ENCODE measurements at regions not wholly inside any gene's neighbourhood (a gene's known extent, or its start where the extent isn't known, plus 50 kb on each side); places are given as distances from the start of the nearest gene placed in this dataset.
"Not testable (repeated sequence)": the region's sequence is repeated elsewhere in the genome, so short reads cannot be mapped to it uniquely, and the experiment has no call there.

DNA sequence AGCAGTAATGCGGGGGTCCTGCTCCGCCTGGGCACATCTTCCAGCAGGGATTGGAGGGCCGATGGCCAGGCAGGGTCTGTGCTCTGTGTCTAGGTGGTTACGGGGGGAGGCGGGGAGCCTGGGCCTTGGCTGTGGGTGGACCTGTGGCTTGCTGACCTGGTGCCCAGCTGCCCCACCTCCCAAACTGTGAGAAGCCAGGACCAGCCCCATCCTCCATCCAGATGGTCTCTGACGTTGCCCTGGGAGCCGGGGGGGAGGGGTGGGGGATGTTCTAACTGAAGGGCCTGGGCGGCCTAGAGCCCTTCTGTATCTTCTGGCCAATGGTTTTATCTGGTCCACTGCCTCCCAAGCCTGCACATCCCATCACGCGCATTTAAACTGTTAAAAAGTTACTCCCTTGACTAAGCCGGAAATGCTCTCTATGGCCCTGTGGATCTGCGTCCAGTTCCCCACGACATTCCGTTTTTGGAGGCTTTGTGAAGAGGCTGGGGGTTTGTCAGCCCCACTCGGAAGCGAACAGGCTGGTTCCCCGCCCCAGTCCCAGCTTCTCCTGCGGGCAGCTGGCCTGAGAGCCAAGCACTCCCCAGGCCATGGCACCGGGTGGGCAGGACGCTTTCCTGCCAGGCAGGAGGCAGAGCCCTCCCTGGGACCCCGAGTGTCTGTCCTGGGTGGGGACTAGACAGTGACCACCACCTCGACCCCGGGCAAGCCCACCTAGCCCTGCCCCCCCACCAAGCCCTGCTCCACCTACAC lies 143.6 kb downstream of the IGLL1 start:
- not testable (repeated sequence) for DNase-seq

- not testable (repeated sequence) for DNase-seq
These were observed 144.9 kb downstream of the IGLL1 start for GRCh38 chr22:23435186-23435585.

- DNase-seq = not testable (repeated sequence)
These were observed 145.8 kb downstream of the IGLL1 start for GRCh38 chr22:23434198-23434830.

- peak; percentile 52 for DNase-seq
These were observed 146.7 kb downstream of the IGLL1 start for GRCh38 chr22:23433127-23434005.

GRCh38 chr22:23432719-23433118 lies 147.4 kb downstream of the IGLL1 start:
- DNase-seq = not testable (repeated sequence)

- DNase-seq = no peak
These were observed 148.6 kb downstream of the IGLL1 start for GRCh38 chr22:23431337-23432072.

- DNase-seq = not testable (repeated sequence)
These were observed 155.5 kb downstream of the IGLL1 start for GRCh38 chr22:23424551-23425068.

- no peak for DNase-seq
These were observed 156.1 kb downstream of the IGLL1 start for GRCh38 chr22:23424031-23424430.

GRCh38 chr22:23422281-23422680 lies 157.8 kb downstream of the IGLL1 start:
- not testable (repeated sequence) for DNase-seq

GRCh38 chr22:23421300-23421699 lies 158.8 kb downstream of the IGLL1 start:
- DNase-seq = not testable (repeated sequence)

- DNase-seq = no peak
These were observed 160.2 kb downstream of the IGLL1 start for GRCh38 chr22:23419931-23420330.

GRCh38 chr22:23419171-23419570 lies 160.9 kb downstream of the IGLL1 start:
- DNase-seq = no peak

GRCh38 chr22:23418159-23418788 lies 161.8 kb downstream of the IGLL1 start:
- DNase-seq = no peak

DNA sequence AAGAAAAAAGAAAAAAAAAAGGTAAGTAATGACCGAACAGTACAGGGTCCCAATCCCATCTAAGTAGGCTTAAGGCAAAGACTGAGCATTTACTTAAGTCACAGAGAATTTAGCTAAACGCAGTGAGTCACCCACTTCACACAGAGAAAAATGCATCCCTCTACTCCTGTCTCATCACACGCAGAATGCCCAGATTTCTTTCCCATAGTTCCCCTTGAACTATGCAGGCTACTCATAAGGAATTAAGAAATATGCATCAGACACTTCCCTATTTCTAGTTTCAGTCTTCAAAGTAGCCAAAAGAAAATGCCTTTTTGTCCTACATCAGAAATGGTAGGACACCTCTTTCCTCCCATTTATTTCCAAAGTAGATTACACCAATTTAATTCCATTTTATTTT lies 162.8 kb downstream of the IGLL1 start:
- not testable (repeated sequence) for DNase-seq

- not testable (repeated sequence) for DNase-seq
These were observed 163.9 kb downstream of the IGLL1 start for GRCh38 chr22:23416169-23416690.

- no peak for DNase-seq
These were observed 164.6 kb downstream of the IGLL1 start for GRCh38 chr22:23415490-23415851.

GRCh38 chr22:23414727-23415489 lies 165.2 kb downstream of the IGLL1 start:
- no peak for DNase-seq

GRCh38 chr22:23411739-23412138 lies 168.4 kb downstream of the IGLL1 start:
- no peak for DNase-seq

GRCh38 chr22:23410411-23410810 lies 169.7 kb downstream of the IGLL1 start:
- no peak for DNase-seq

DNA sequence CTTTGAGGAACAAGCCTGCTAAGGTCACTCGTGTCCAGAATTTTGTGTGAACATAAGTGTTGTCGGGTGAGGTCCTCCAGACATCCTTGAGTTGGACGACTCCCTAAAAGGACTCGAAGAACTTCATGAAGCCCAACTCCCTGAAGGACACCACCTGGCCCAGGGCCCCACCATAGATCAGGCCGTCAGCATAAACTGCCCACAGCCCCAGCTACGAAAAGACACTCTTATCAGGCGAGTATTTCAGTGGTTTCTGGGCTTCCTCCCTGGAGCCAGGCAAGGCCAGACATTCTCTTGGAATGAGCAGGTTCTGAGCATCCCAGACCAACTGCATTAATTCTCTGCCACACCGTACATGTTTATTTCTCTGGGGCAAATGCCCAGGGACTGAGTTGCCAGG lies 170.1 kb downstream of the IGLL1 start:
- DNase-seq = no peak

DNA sequence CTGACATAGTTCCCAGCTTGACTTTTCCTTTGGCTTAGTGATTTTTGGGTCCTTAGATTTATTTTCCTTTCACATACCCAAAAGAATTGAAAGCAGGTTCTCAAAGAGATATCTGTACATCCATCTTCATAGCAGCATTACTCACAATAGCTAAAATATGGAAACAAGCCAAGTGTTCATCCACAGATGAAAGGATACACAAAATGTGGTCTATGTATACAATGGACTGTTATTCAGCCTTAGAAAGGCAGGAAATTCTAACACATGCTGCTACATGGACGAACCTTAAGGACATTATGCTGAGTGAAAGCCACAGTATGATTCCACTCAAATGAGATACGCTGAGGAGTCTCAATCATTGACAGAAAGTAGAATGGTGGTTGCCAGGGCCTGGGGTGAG lies 171.8 kb downstream of the IGLL1 start:
- no peak for DNase-seq
